ENCODE measurements at regions not wholly inside any gene's neighbourhood (a gene's known extent, or its start where the extent isn't known, plus 50 kb on each side); places are given as distances from the start of the nearest gene placed in this dataset.

DNA sequence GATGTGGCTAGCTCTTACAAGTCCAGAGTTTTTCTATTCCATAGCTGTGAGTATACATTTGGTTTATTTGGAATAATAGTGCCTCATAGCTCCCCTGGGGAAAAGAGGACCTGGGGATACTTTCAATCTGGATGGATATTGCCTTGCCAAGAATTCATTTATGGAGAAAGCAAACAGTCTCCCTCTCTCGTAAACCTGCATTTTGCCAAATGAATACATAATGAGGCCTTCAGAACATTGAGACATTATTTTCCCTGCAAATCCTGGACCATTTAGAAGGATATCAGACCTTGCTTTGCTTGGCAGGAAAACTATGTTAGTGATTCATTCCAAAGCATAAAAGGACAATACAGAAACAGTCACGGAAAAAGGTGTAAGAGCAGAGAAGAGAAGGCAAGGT is 569.6 kb upstream of the BRINP1 start:
- TF ChIP-seq SPI1 (IDR thresholded peaks at IDR 0.05; ENCODE audit: low read depth, low read length): no peak
- TF ChIP-seq POLR2A (IDR thresholded peaks at IDR 0.05; ENCODE audit: low read depth, low read length): no peak
- TF ChIP-seq TAF1 (IDR thresholded peaks at IDR 0.05; ENCODE audit: low read depth, low read length): no peak
- TF ChIP-seq POLR2AphosphoS5 (IDR thresholded peaks at IDR 0.05; ENCODE audit: low read depth, low read length): no peak
- TF ChIP-seq POU2F2 (IDR thresholded peaks at IDR 0.05; ENCODE audit: low read depth, low read length): no peak

All from GM12891 (cell line).